Testis (tissue), 2 donors: ENCODE measurements at regions not wholly inside any gene's neighbourhood (a gene's known extent, or its start where the extent isn't known, plus 50 kb on each side); places are given as distances from the start of the nearest gene placed in this dataset.

Experiments used
- POLR2A ChIP-seq: fragments of 450-650 bp; IDR thresholded peaks from one replicate; pipeline ENCODE4 v1.6.1; 2017; ENCODE audit warnings: antibody characterized with exemption, mild to moderate bottlenecking, moderate library complexity
- TF ChIP-seq, protein P1 (sequence below), 3 experiments: fragments of 450-650 bp in 2 of 3; fragments of 200-600 bp in 1 of 3; sonication (generic) in 1 of 3; IDR thresholded peaks; one replicate each; pipeline ENCODE4 v1.5.1; 2016 to 2019; ENCODE audit warnings: antibody characterized with exemption in 3 of 3, mild to moderate bottlenecking in 2 of 3, moderate library complexity in 1 of 3

DNA sequence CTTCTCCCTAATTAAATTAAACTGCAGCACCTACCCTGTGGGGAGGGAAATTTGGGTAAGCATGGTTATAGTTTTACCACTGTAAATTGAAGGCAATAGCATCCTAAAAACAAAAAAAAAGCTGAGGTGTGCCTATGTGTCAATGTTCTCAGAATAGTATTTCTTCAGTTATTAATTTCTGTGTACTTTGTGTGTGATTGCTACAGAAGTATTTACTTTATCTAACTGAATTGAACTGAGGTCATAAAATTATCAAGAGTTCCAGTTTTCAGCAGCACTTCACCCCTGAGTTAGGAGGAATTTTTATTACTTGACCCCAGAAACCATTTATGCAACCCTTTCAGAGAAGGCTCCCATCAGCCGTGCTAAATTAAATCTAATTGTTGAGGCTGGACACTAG is 333.6 kb upstream of the ALCAM start:
- TF ChIP-seq, protein P1, sequence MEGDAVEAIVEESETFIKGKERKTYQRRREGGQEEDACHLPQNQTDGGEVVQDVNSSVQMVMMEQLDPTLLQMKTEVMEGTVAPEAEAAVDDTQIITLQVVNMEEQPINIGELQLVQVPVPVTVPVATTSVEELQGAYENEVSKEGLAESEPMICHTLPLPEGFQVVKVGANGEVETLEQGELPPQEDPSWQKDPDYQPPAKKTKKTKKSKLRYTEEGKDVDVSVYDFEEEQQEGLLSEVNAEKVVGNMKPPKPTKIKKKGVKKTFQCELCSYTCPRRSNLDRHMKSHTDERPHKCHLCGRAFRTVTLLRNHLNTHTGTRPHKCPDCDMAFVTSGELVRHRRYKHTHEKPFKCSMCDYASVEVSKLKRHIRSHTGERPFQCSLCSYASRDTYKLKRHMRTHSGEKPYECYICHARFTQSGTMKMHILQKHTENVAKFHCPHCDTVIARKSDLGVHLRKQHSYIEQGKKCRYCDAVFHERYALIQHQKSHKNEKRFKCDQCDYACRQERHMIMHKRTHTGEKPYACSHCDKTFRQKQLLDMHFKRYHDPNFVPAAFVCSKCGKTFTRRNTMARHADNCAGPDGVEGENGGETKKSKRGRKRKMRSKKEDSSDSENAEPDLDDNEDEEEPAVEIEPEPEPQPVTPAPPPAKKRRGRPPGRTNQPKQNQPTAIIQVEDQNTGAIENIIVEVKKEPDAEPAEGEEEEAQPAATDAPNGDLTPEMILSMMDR (IDR thresholded peaks at IDR 0.05) = no peak
- TF ChIP-seq POLR2A = no peak
